T-cell (primary cell): ENCODE measurements at regions not wholly inside any gene's neighbourhood (a gene's known extent, or its start where the extent isn't known, plus 50 kb on each side); places are given as distances from the start of the nearest gene placed in this dataset.

Experiments
- ATAC-seq, 4 experiments: fragments of 200-7000 bp in 3 of 4; fragments of 150-1000 bp in 1 of 4; cut with Tn5 transposase; replicated peaks in 1 of 4; 1 replicate in 3 of 4; 2 replicates in 1 of 4; pipeline ENCODE4 v1.10.0; 2021; ENCODE audit warnings: moderate library complexity in 3 of 4, mild to moderate bottlenecking in 2 of 4, moderate number of reproducible peaks in 1 of 4
- CTCF ChIA-PET, 2 donors: fragments of 300-600 bp; sonication (Branson Sonifier 250); formaldehyde crosslinking; loops; one replicate each; lab custom pipeline; 2022; ENCODE audit warnings: antibody characterized with exemption in 2 of 2; lab: Charles Lee
- POLR2A ChIA-PET, 2 donors: fragments of 300-600 bp; sonication (Branson Sonifier 250); formaldehyde crosslinking; loops; one replicate each; lab custom pipeline; 2022; ENCODE audit warnings: antibody characterized with exemption in 2 of 2; lab: Charles Lee
- DNase-seq, 35 experiments: peaks; one replicate each; pipeline versions ENCODE4 v3.0.0 to v3.0.0-alpha.2; 2013 to 2023
- H3K27ac ChIP-seq: one replicate; pipeline ENCODE4 v1.5.1; 2013; ENCODE audit warnings: low read length
- H3K27me3 ChIP-seq, 2 experiments: replicated peaks in 1 of 2; 1 replicate in 1 of 2; 2 replicates in 1 of 2; pipeline versions ENCODE4 v1.6.1 to v1.7.0; 2013; ENCODE audit warnings: low read length in 1 of 2, mixed read lengths in 1 of 2; ENCODE audit not compliant: control insufficient read depth in 2 of 2, insufficient read depth in 2 of 2; ENCODE audit errors: extremely low read depth in 1 of 2
- H3K36me3 ChIP-seq, 2 donors: 1 replicate in 1 of 2; 2 replicates in 1 of 2; pipeline versions ENCODE4 v1.6.1 to v1.7.0; 2013; ENCODE audit warnings: low read length in 1 of 2; ENCODE audit not compliant: control insufficient read depth in 2 of 2, insufficient read depth in 1 of 2; ENCODE audit errors: extremely low read depth in 1 of 2
- H3K4me1 ChIP-seq, 2 experiments: 1 replicate in 1 of 2; 2 replicates in 1 of 2; pipeline versions ENCODE4 v1.6.1 to v1.7.0; 2013; ENCODE audit warnings: low read length in 2 of 2, mixed read lengths in 1 of 2; ENCODE audit not compliant: insufficient read depth in 2 of 2, control insufficient read depth in 1 of 2; ENCODE audit errors: extremely low read depth in 1 of 2
- H3K4me3 ChIP-seq, 2 donors: 1 replicate in 1 of 2; 2 replicates in 1 of 2; pipeline versions ENCODE4 v1.5.1 to v1.7.0; 2013; ENCODE audit warnings: mild to moderate bottlenecking in 2 of 2, low read length in 1 of 2, moderate library complexity in 1 of 2; ENCODE audit not compliant: control insufficient read depth in 1 of 2; ENCODE audit errors: extremely low read depth in 1 of 2
- H3K9me3 ChIP-seq: 2 replicates; pipeline ENCODE4 v1.7.0; 2013
- H3K27ac Mint-ChIP-seq, 2 donors: one replicate each; pipeline ENCODE4 v1.8.0; 2020 to 2021; ENCODE audit warnings: mild to moderate bottlenecking in 2 of 2, mixed read lengths in 2 of 2
- H3K27me3 Mint-ChIP-seq, 2 donors: one replicate each; pipeline ENCODE4 v1.8.0; 2021 to 2022; ENCODE audit warnings: mixed read lengths in 2 of 2
- H3K36me3 Mint-ChIP-seq: one replicate; pipeline ENCODE4 v1.8.0; 2021; ENCODE audit warnings: mixed read lengths
- H3K4me1 Mint-ChIP-seq, 3 donors: one replicate each; pipeline ENCODE4 v1.8.0; 2020 to 2022; ENCODE audit warnings: mixed read lengths in 3 of 3, mild to moderate bottlenecking in 1 of 3
- H3K4me3 Mint-ChIP-seq, 3 donors: one replicate each; pipeline ENCODE4 v1.8.0; 2020 to 2022; ENCODE audit warnings: mild to moderate bottlenecking in 3 of 3, mixed read lengths in 3 of 3, moderate library complexity in 3 of 3
- H3K9me3 Mint-ChIP-seq, 3 donors: one replicate each; pipeline ENCODE4 v1.8.0; 2020 to 2022; ENCODE audit warnings: mixed read lengths in 3 of 3
- WGBS: methylation state at CpG from one replicate; pipeline ENCODE4 v1.1.5; 2013; ENCODE audit warnings: missing lambda C conversion rate; ENCODE audit not compliant: insufficient coverage; 5-methylcytosine and 5-hydroxymethylcytosine counted together

GRCh38 chr7:17070231-17070708, 188.5 kb upstream of the AGR3 start:
- H3K4me1 ChIP-seq: no peaks in the 10 kb centered on the region
- Mint-ChIP-seq H3K9me3 (peaks cover 0 to 2% (median 0%) of the 10 kb centered on the region in 3 donors), H3K36me3 (no peaks in the 10 kb centered on the region), H3K4me1 (peaks cover 0 to 5% (median 0%) of the 10 kb centered on the region in 3 donors), H3K27ac (no peak overlapping the region), H3K4me3 (no peak overlapping the region), H3K27me3 (no peaks in the 10 kb centered on the region)
- no peak overlapping the region for H3K27ac ChIP-seq
- WGBS: 88% methylated on average over 1 of the region's 1 CpG
- no peaks in the 10 kb centered on the region for H3K9me3 ChIP-seq
- no peaks in the 10 kb centered on the region for H3K36me3 ChIP-seq
- CTCF ChIA-PET: no interaction called here
- H3K4me3 ChIP-seq: no peak overlapping the region
- no peak for ATAC-seq
- DNase-seq: no peak
- no peaks in the 10 kb centered on the region for H3K27me3 ChIP-seq
- POLR2A ChIA-PET: no interaction called here

GRCh38 chr7:17071866-17072265, 190.1 kb upstream of the AGR3 start:
- H3K27me3 Mint-ChIP-seq: no peaks in the 10 kb centered on the region
- CTCF ChIA-PET: no interaction called here

GRCh38 chr7:17075601-17076255, 193.9 kb upstream of the AGR3 start:
- H3K27ac Mint-ChIP-seq: no peak overlapping the region
- Histone ChIP-seq H3K36me3 (no peaks in the 10 kb centered on the region), H3K27me3 (no peaks in the 10 kb centered on the region), H3K4me3 (no peak overlapping the region), H3K4me1 (no peaks in the 10 kb centered on the region), H3K27ac (no peak overlapping the region), H3K9me3 (no peaks in the 10 kb centered on the region)
- DNase-seq: no peak
- no CpG with 5 or more reads among the region's 6 CpGs for WGBS
- no peaks in the 10 kb centered on the region for H3K27me3 Mint-ChIP-seq
- ChIA-PET POLR2A (no interaction called here), CTCF (interaction anchor here in 1 of 2 donors (0.6 kb wide), 1 partner anchor 39 kb away, joined by 3 read pairs; no protein-coding TSS in a partner anchor)
- peaks cover 0 to 4% (median 0%) of the 10 kb centered on the region in 3 donors for H3K9me3 Mint-ChIP-seq
- H3K36me3 Mint-ChIP-seq: no peaks in the 10 kb centered on the region
- no peaks in the 10 kb centered on the region for H3K4me1 Mint-ChIP-seq
- ATAC-seq: no peak
- no peak overlapping the region for H3K4me3 Mint-ChIP-seq

More at GRCh38 chr7:17071866-17072265, 190.1 kb upstream of the AGR3 start:
- no peak overlapping the region for H3K4me3 Mint-ChIP-seq
- H3K4me1 Mint-ChIP-seq: peaks cover 0 to 5% (median 0%) of the 10 kb centered on the region in 3 donors
- Histone ChIP-seq H3K27me3 (no peaks in the 10 kb centered on the region), H3K9me3 (no peaks in the 10 kb centered on the region), H3K4me3 (no peak overlapping the region), H3K4me1 (no peaks in the 10 kb centered on the region), H3K27ac (no peak overlapping the region), H3K36me3 (no peaks in the 10 kb centered on the region)
- H3K9me3 Mint-ChIP-seq: peaks cover 0 to 2% (median 0%) of the 10 kb centered on the region in 3 donors
- H3K36me3 Mint-ChIP-seq: no peaks in the 10 kb centered on the region
- DNase-seq (no peak), ATAC-seq (no peak)
- no CpG with 5 or more reads among the region's 1 CpG for WGBS
- POLR2A ChIA-PET: no interaction called here
- H3K27ac Mint-ChIP-seq: no peak overlapping the region

GRCh38 chr7:17078298-17078697, 196.5 kb upstream of the AGR3 start:
- 100% methylated on average over 1 of the region's 6 CpGs for WGBS
- ChIA-PET CTCF (no interaction called here), POLR2A (no interaction called here)
- Histone ChIP-seq H3K9me3 (no peaks in the 10 kb centered on the region), H3K27me3 (no peaks in the 10 kb centered on the region), H3K4me3 (no peak overlapping the region), H3K36me3 (no peaks in the 10 kb centered on the region), H3K4me1 (no peaks in the 10 kb centered on the region), H3K27ac (no peak overlapping the region)
- H3K27me3 Mint-ChIP-seq: no peaks in the 10 kb centered on the region
- no peaks in the 10 kb centered on the region for H3K4me1 Mint-ChIP-seq
- no peaks in the 10 kb centered on the region for H3K36me3 Mint-ChIP-seq
- no peak for DNase-seq
- no peak overlapping the region for H3K4me3 Mint-ChIP-seq
- no peak overlapping the region for H3K27ac Mint-ChIP-seq
- peaks cover 0 to 6% (median 0%) of the 10 kb centered on the region in 3 donors for H3K9me3 Mint-ChIP-seq
- ATAC-seq: no peak

- no peaks in the 10 kb centered on the region for H3K9me3 ChIP-seq
- H3K27ac Mint-ChIP-seq: no peak overlapping the region
- DNase-seq: no peak
- no peaks in the 10 kb centered on the region for H3K36me3 ChIP-seq
- POLR2A ChIA-PET: no interaction called here
- H3K4me1 Mint-ChIP-seq: no peaks in the 10 kb centered on the region
- H3K36me3 Mint-ChIP-seq: no peaks in the 10 kb centered on the region
- no peaks in the 10 kb centered on the region for H3K27me3 ChIP-seq
- no CpG with 5 or more reads among the region's 4 CpGs for WGBS
- H3K4me1 ChIP-seq: no peaks in the 10 kb centered on the region
- peaks cover 0 to 4% (median 0%) of the 10 kb centered on the region in 3 donors for H3K9me3 Mint-ChIP-seq
- H3K4me3 Mint-ChIP-seq: no peak overlapping the region
- no peak overlapping the region for H3K27ac ChIP-seq
- H3K27me3 Mint-ChIP-seq: peaks cover 0 to 5% of the 10 kb centered on the region in 2 donors
- no peak overlapping the region for H3K4me3 ChIP-seq
- no peak for ATAC-seq
- CTCF ChIA-PET: interaction anchor here in 1 of 2 donors (0.9 kb wide), 1 partner anchor 102 kb away, joined by 3 read pairs; no protein-coding TSS in a partner anchor
These were observed 201.8 kb upstream of the AGR3 start for GRCh38 chr7:17083392-17084165.

- Histone ChIP-seq H3K27me3 (no peaks in the 10 kb centered on the region), H3K9me3 (no peaks in the 10 kb centered on the region), H3K4me1 (no peaks in the 10 kb centered on the region), H3K36me3 (no peaks in the 10 kb centered on the region), H3K4me3 (no peak overlapping the region), H3K27ac (no peak overlapping the region)
- Mint-ChIP-seq H3K27ac (no peak overlapping the region), H3K4me3 (no peak overlapping the region), H3K4me1 (no peaks in the 10 kb centered on the region), H3K27me3 (peaks cover 0 to 5% of the 10 kb centered on the region in 2 donors), H3K36me3 (no peaks in the 10 kb centered on the region), H3K9me3 (peaks cover 0 to 4% (median 0%) of the 10 kb centered on the region in 3 donors)
- ChIA-PET POLR2A (no interaction called here), CTCF (interaction anchor here in 1 of 2 donors (0.9 kb wide), 1 partner anchor 103 kb away, joined by 3 read pairs; no protein-coding TSS in a partner anchor)
- ATAC-seq (no peak), DNase-seq (no peak)
- no CpG with 5 or more reads among the region's 1 CpG for WGBS
These were observed 202.3 kb upstream of the AGR3 start for GRCh38 chr7:17084166-17084475.
